Trophoblast cell (in vitro differentiated cells and primary cell): ENCODE measurements at regions not wholly inside any gene's neighbourhood (a gene's known extent, or its start where the extent isn't known, plus 50 kb on each side); places are given as distances from the start of the nearest gene placed in this dataset.
A peak's percentile ranks its signal among the peaks of the same experiment; 100 is the strongest.

Experiments used
- DNase-seq, 2 donors: peaks; one replicate each; pipeline ENCODE4 v3.0.0-alpha.2; 2016
- H2AFZ ChIP-seq: 2 replicates; pipeline ENCODE4 v1.6.1; 2013; ENCODE audit warnings: low read length, moderate library complexity, mild to moderate bottlenecking; ENCODE audit not compliant: insufficient read depth, poor library complexity
- H2AK5ac ChIP-seq: 2 replicates; pipeline ENCODE4 v1.6.1; 2013; ENCODE audit warnings: mild to moderate bottlenecking, low read length
- H2BK120ac ChIP-seq: 2 replicates; pipeline ENCODE4 v1.6.1; 2013; ENCODE audit warnings: low read length, mild to moderate bottlenecking, moderate library complexity; ENCODE audit not compliant: insufficient read depth, poor library complexity
- H2BK12ac ChIP-seq: 2 replicates; pipeline ENCODE4 v1.6.1; 2013; ENCODE audit warnings: mild to moderate bottlenecking, low read length, moderate library complexity
- H2BK5ac ChIP-seq: 2 replicates; pipeline ENCODE4 v1.6.1; 2013; ENCODE audit warnings: low read length, low read depth, moderate library complexity, mild to moderate bottlenecking; ENCODE audit not compliant: poor library complexity
- H3K14ac ChIP-seq: 2 replicates; pipeline ENCODE4 v1.6.1; 2013; ENCODE audit warnings: mild to moderate bottlenecking, low read length
- H3K18ac ChIP-seq: 2 replicates; pipeline ENCODE4 v1.6.1; 2013; ENCODE audit warnings: mild to moderate bottlenecking, low read length
- H3K23ac ChIP-seq: 2 replicates; pipeline ENCODE4 v1.6.1; 2013; ENCODE audit warnings: low read length
- H3K27ac ChIP-seq: 2 replicates; pipeline ENCODE4 v1.5.1; 2013; ENCODE audit warnings: low read depth, mild to moderate bottlenecking, inconsistent platforms, low read length, moderate library complexity
- H3K27me3 ChIP-seq: 2 replicates; pipeline ENCODE4 v1.6.1; 2013; ENCODE audit warnings: inconsistent platforms, mild to moderate bottlenecking, low read length, moderate library complexity; ENCODE audit not compliant: insufficient read depth
- H3K36me3 ChIP-seq, 2 experiments: 1 replicate in 1 of 2; 2 replicates in 1 of 2; pipeline ENCODE4 v1.6.1; 2013; ENCODE audit warnings: low read length in 2 of 2, mild to moderate bottlenecking in 2 of 2, moderate library complexity in 1 of 2; ENCODE audit not compliant: insufficient read depth in 2 of 2, control insufficient read depth in 1 of 2
- H3K4ac ChIP-seq: 2 replicates; pipeline ENCODE4 v1.6.1; 2013; ENCODE audit warnings: low read depth, mild to moderate bottlenecking, low read length, moderate library complexity
- H3K4me1 ChIP-seq, 2 experiments: 1 replicate in 1 of 2; 2 replicates in 1 of 2; pipeline ENCODE4 v1.6.1; 2013; ENCODE audit warnings: low read length in 2 of 2, mild to moderate bottlenecking in 2 of 2, moderate library complexity in 1 of 2; ENCODE audit not compliant: insufficient read depth in 2 of 2, control insufficient read depth in 1 of 2
- H3K4me2 ChIP-seq: 2 replicates; pipeline ENCODE4 v1.6.1; 2013; ENCODE audit warnings: inconsistent platforms, mild to moderate bottlenecking, low read length, moderate library complexity
- H3K4me3 ChIP-seq: 2 replicates; pipeline ENCODE4 v1.5.1; 2013; ENCODE audit warnings: mild to moderate bottlenecking, low read depth, low read length, inconsistent platforms
- H3K79me1 ChIP-seq: one replicate; pipeline ENCODE4 v1.6.1; 2013; ENCODE audit warnings: low read length
- H3K79me2 ChIP-seq: 2 replicates; pipeline ENCODE4 v1.6.1; 2013; ENCODE audit warnings: low read length, mild to moderate bottlenecking; ENCODE audit not compliant: control insufficient read depth, insufficient read depth, poor library complexity
- H3K9ac ChIP-seq: 2 replicates; pipeline ENCODE4 v1.6.1; 2013; ENCODE audit warnings: mild to moderate bottlenecking, low read length
- H3K9me3 ChIP-seq: 2 replicates; pipeline ENCODE4 v1.6.1; 2013; ENCODE audit warnings: low read depth, mild to moderate bottlenecking, control low read depth, inconsistent platforms, low read length; ENCODE audit not compliant: insufficient read depth
- H4K12ac ChIP-seq: 2 replicates; pipeline ENCODE4 v1.6.1; 2013; ENCODE audit warnings: low read depth, mild to moderate bottlenecking, low read length, moderate library complexity
- H4K8ac ChIP-seq: 2 replicates; pipeline ENCODE4 v1.6.1; 2013; ENCODE audit warnings: low read depth, mild to moderate bottlenecking, low read length, moderate library complexity
- H4K91ac ChIP-seq: one replicate; pipeline ENCODE4 v1.6.1; 2013; ENCODE audit warnings: low read depth, mild to moderate bottlenecking, low read length, moderate library complexity
- WGBS: extraction: QIAGEN DNeasy Blood & Tissue Kit; methylation state at CpG from one replicate; pipeline ENCODE4 v1.1.7; 2013; ENCODE audit warnings: missing lambda C conversion rate; ENCODE audit not compliant: insufficient read length, insufficient coverage; ENCODE audit errors: extremely low coverage; 5-methylcytosine and 5-hydroxymethylcytosine counted together

- no peak overlapping the region for H3K9ac ChIP-seq
- no peak overlapping the region for H3K4me3 ChIP-seq
- H3K4me1 ChIP-seq: no peaks in the 10 kb centered on the region
- H3K9me3 ChIP-seq: peaks cover 6% of the 10 kb centered on the region
- no peaks in the 10 kb centered on the region for H3K79me1 ChIP-seq
- H3K18ac ChIP-seq: no peak overlapping the region
- H3K14ac ChIP-seq: no peak overlapping the region
- H2BK120ac ChIP-seq: no peak overlapping the region
- no peaks in the 10 kb centered on the region for H3K27me3 ChIP-seq
- peak in 1 of 2 donors; percentile 14 for DNase-seq
- no peaks in the 10 kb centered on the region for H3K79me2 ChIP-seq
- H4K12ac ChIP-seq: no peak overlapping the region
- H3K4me2 ChIP-seq: no peak overlapping the region
- H3K36me3 ChIP-seq: peaks cover 0 to 3% of the 10 kb centered on the region in 2 experiments
- no peak overlapping the region for H3K27ac ChIP-seq
- no peak overlapping the region for H2BK12ac ChIP-seq
- no peak overlapping the region for H4K8ac ChIP-seq
- no peak overlapping the region for H2BK5ac ChIP-seq
- H4K91ac ChIP-seq: no peak overlapping the region
- no peak overlapping the region for H2AK5ac ChIP-seq
- no peak overlapping the region for H3K23ac ChIP-seq
- H2AFZ ChIP-seq: no peak overlapping the region
- no peak overlapping the region for H3K4ac ChIP-seq
These were observed 135.7 kb upstream of the ANXA10 start for GRCh38 chr4:167956676-167957075.

DNA sequence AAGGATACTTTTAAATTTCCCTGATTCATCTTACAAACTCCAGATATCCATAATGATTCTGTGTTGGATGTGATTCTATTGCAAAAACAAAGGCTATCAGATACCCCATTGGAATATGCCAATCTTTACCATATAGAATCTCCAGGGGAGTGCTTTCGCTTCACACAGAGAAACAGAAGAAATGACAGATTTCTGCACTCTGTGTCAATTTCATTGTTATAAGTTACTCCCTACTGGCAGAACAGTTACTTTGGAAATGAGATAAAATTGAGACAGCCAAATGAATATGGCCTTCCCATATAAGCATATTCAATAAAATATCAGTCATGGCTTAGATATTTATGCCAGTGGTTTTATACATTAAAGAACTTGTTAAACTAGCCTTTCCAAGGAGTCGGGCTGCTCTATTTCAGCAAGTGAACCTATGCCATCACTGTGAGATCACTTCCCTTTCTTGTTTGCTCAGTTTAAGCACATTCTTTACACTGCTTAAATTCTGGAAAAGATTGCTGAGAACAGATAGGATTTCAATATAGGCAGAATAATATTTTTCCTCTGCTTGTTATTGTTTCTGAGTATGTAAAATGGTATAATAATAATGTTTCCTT lies 127.5 kb upstream of the ANXA10 start:
- no peaks in the 10 kb centered on the region for H3K4me1 ChIP-seq
- WGBS: no CpG with 5 or more reads among the region's 2 CpGs
- no peaks in the 10 kb centered on the region for H3K27me3 ChIP-seq
- no peak overlapping the region for H3K4ac ChIP-seq
- no peak overlapping the region for H4K8ac ChIP-seq
- no peak overlapping the region for H2AK5ac ChIP-seq
- H3K36me3 ChIP-seq: no peaks in the 10 kb centered on the region
- H3K79me1 ChIP-seq: no peaks in the 10 kb centered on the region
- no peak overlapping the region for H3K27ac ChIP-seq
- H4K91ac ChIP-seq: no peak overlapping the region
- no peaks in the 10 kb centered on the region for H3K79me2 ChIP-seq
- H2AFZ ChIP-seq: no peak overlapping the region
- H3K14ac ChIP-seq: no peak overlapping the region
- H3K4me2 ChIP-seq: no peak overlapping the region
- no peak overlapping the region for H3K9ac ChIP-seq
- H3K9me3 ChIP-seq: no peaks in the 10 kb centered on the region
- no peak overlapping the region for H2BK5ac ChIP-seq
- H2BK120ac ChIP-seq: no peak overlapping the region
- no peak overlapping the region for H3K18ac ChIP-seq
- H3K4me3 ChIP-seq: no peak overlapping the region
- H4K12ac ChIP-seq: no peak overlapping the region
- H2BK12ac ChIP-seq: no peak overlapping the region
- peak in 1 of 2 donors; percentile 14 for DNase-seq
- no peak overlapping the region for H3K23ac ChIP-seq

- Histone ChIP-seq H2AK5ac (no peak overlapping the region), H4K12ac (no peak overlapping the region), H3K27me3 (no peaks in the 10 kb centered on the region), H3K36me3 (no peaks in the 10 kb centered on the region), H3K79me2 (no peaks in the 10 kb centered on the region), H3K79me1 (no peaks in the 10 kb centered on the region), H2BK12ac (no peak overlapping the region), H2AFZ (no peak overlapping the region), H3K9ac (no peak overlapping the region), H3K4me2 (no peak overlapping the region), H2BK120ac (no peak overlapping the region), H3K4me3 (no peak overlapping the region), H3K27ac (no peak overlapping the region), H3K9me3 (no peaks in the 10 kb centered on the region), H2BK5ac (no peak overlapping the region), H3K4ac (no peak overlapping the region), H4K91ac (no peak overlapping the region), H3K18ac (no peak overlapping the region), H3K23ac (no peak overlapping the region), H3K4me1 (no peaks in the 10 kb centered on the region), H3K14ac (no peak overlapping the region), H4K8ac (no peak overlapping the region)
- no CpG with 5 or more reads among the region's 2 CpGs for WGBS
- no peak for DNase-seq
These were observed 126.2 kb upstream of the ANXA10 start for GRCh38 chr4:167966143-167966542.

GRCh38 chr4:167973513-167973912 lies 118.8 kb upstream of the ANXA10 start:
- no peak overlapping the region for H3K4me3 ChIP-seq
- H3K27ac ChIP-seq: no peak overlapping the region
- no peak overlapping the region for H2AFZ ChIP-seq
- no peak overlapping the region for H3K23ac ChIP-seq
- no peak overlapping the region for H2BK120ac ChIP-seq
- H3K27me3 ChIP-seq: no peaks in the 10 kb centered on the region
- no peak overlapping the region for H4K8ac ChIP-seq
- no peaks in the 10 kb centered on the region for H3K9me3 ChIP-seq
- H2BK12ac ChIP-seq: no peak overlapping the region
- H3K4me1 ChIP-seq: no peaks in the 10 kb centered on the region
- no peak for DNase-seq
- H2BK5ac ChIP-seq: no peak overlapping the region
- H3K18ac ChIP-seq: no peak overlapping the region
- no peaks in the 10 kb centered on the region for H3K36me3 ChIP-seq
- H3K79me2 ChIP-seq: no peaks in the 10 kb centered on the region
- no peak overlapping the region for H4K12ac ChIP-seq
- H3K4me2 ChIP-seq: no peak overlapping the region
- H2AK5ac ChIP-seq: no peak overlapping the region
- no peaks in the 10 kb centered on the region for H3K79me1 ChIP-seq
- H3K9ac ChIP-seq: no peak overlapping the region
- no peak overlapping the region for H3K14ac ChIP-seq
- no peak overlapping the region for H4K91ac ChIP-seq
- no peak overlapping the region for H3K4ac ChIP-seq
